HG02763 (cell line): ENCODE measurements at regions not wholly inside any gene's neighbourhood (a gene's known extent, or its start where the extent isn't known, plus 50 kb on each side); places are given as distances from the start of the nearest gene placed in this dataset.

Source experiments
- ATAC-seq: cut with Tn5 transposase; IDR thresholded peaks from one replicate; pipeline ENCODE4 v1.9.1; 2021; ENCODE audit warnings: mild to moderate bottlenecking, moderate library complexity; ENCODE audit not compliant: unreplicated experiment

GRCh38 chr1:80282536-80282935 is 1276.0 kb upstream of the ADGRL4 start:
- ATAC-seq = no peak

- ATAC-seq = no peak
Observed at GRCh38 chr1:80278936-80279335, 1272.4 kb upstream of the ADGRL4 start.

DNA sequence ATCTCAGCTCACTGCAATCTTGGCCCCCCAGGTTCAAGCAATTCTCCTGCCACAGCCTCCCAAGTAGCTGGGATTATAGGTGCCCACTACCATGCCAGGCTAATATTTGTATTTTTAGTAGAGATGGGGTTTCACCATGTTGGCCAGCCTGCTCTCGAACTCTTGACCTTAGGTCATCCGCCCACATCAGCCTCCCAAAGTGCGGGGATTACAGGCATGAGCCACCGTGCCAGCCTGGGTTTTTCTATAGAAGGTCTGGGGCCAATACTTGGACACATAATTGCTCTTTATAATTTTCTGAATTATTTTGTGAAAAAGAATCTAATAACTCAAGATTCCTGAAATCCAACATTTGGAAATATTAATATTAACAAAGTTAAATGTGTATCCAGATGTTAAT is 1267.7 kb upstream of the ADGRL4 start:
- no peak for ATAC-seq

- ATAC-seq = no peak
Observed at GRCh38 chr1:80272495-80272894, 1266.0 kb upstream of the ADGRL4 start.

DNA sequence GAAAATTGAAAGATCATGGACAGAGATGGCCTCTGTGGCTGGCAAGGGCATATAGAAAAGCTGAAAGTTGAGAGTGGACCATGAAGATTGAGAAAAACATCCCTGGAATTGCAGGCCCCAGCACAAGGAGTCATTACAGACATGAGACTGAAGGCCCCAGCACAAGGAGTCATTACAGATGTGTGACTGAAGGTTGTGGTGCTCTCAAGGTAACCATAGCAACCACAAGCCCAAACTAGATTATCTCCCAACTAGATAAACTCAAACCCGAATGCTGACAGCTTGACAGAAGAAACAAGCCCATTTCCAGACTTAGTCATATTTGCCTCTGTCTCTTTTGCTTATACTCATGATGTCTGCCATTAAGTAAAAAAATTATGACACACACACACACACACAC is 1252.1 kb upstream of the ADGRL4 start:
- ATAC-seq = no peak

- no peak for ATAC-seq
Observed at GRCh38 chr1:80251591-80251990, 1245.1 kb upstream of the ADGRL4 start.

- ATAC-seq = no peak
Observed at GRCh38 chr1:80251171-80251570, 1244.6 kb upstream of the ADGRL4 start.

DNA sequence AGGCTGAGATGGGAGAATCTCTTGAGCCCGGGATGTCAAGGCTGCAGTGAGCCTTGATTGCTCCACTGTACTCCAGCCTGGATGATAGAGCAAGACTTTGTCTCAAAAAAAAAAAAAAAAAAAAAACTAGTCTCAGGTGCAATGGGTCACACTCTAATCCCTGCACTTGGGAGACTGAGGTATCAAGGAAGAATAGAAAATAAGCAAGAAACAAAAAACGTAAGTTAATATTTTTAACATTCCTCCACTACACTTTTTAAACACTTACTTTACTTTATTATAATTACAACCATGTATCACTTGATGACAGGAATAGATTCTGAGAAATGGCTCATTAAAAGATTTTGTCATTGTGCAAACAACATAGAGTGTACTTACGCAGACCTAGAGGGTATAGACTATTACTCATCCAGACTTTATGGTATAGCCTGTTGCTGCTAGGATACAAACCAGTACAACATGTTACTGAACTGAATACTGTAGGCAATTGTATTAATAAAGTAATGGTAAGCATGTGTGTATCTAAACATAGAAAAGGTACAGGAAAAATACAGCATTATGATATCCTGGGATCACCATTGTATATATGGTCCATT is 1244.1 kb upstream of the ADGRL4 start:
- ATAC-seq = no peak

DNA sequence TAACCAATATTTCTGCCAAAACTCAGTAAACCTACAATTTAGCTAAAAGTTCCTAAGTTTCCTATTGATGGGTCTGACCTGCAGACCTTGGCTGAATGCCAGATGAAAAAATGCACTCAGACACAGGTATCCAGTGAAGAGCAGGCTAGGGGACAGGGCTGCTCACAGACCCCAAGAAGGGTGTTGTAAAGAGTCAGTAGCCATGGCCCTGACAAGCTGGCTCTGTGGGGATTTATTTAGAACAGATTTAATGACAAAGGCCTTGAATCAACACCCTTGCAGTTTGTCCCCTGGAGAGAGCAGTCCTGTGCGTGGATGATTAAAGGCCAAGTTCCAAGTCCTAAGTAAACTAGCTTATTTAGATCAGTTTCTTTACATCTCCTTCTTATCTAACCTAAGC is 1243.2 kb upstream of the ADGRL4 start:
- no peak for ATAC-seq

DNA sequence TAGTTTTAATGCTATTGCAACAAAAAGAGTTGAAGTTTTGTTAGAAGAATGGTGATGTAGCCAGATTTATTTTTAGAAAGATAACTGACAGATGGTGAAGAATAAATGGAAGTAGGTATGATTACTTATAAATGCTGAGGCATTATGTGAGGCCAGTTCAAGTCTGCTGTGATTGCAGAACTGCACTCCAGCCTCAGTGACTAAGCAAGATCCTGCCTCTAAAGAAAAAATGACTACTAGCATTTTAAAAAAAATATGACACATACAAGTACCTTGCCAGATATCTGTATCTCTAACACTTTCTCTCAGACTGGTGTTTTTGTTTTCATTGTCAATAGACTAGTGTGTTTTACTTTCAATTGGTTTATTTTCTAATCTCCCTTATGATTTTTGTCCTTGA is 1242.4 kb upstream of the ADGRL4 start:
- no peak for ATAC-seq

GRCh38 chr1:80245813-80246212 is 1239.3 kb upstream of the ADGRL4 start:
- ATAC-seq = no peak

GRCh38 chr1:80244372-80244771 is 1237.8 kb upstream of the ADGRL4 start:
- ATAC-seq = no peak

- ATAC-seq = no peak
Observed at GRCh38 chr1:80241566-80241965, 1235.0 kb upstream of the ADGRL4 start.

GRCh38 chr1:80225510-80225909 is 1219.0 kb upstream of the ADGRL4 start:
- ATAC-seq = no peak

DNA sequence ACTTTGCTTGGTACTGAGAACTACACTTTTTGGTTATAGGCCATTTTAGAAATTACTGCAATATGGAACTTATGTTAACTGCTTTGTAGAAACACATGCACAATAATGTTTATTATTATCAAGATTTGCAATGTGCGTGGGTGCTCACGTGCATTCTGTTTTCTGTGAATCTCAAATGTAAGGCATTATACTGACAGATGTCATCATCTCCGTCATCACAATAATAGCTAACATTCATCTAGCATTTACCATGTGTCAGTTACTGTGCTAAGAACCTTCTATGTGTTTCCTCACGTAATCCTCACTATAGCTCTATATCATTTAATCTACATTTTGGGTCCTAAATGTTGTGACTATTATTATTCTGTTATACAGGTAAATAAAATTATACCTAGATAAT is 1214.8 kb upstream of the ADGRL4 start:
- no peak for ATAC-seq

GRCh38 chr1:80218112-80218511 is 1211.6 kb upstream of the ADGRL4 start:
- peak; percentile 53 for ATAC-seq

GRCh38 chr1:80217377-80217986 is 1211.0 kb upstream of the ADGRL4 start:
- no peak for ATAC-seq

DNA sequence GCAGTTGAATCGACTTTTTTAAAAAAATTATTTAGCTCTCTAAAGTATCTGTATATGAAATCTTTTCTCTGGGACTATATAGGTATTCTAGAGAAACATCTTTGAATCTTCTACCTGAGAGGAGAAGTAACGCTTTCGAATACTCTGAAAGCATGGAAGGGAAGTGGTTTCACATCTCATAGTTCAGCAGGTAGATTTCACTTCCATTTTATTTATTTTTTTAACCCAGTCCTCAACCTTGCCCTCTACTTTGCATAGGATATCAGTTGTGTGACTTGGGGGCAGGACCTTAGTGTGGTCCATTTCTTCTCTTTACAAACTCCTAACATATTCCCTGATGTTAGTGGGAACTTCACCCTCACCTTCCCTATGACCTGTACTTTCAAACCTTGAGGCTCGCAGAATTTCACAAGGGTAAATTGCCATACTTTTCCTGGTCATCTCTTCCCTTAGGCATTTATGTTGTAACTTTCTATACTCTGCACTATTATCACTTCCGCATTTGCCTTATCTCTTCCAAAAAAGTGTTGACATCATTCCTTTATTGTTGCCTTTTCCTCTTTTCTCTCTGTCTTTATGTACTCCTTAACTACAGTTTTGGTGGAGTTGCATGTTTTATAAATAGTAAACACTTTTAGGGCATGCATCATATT is 1208.5 kb upstream of the ADGRL4 start:
- ATAC-seq = peak; percentile 82

- ATAC-seq = no peak
Observed at GRCh38 chr1:80212948-80213347, 1206.4 kb upstream of the ADGRL4 start.

DNA sequence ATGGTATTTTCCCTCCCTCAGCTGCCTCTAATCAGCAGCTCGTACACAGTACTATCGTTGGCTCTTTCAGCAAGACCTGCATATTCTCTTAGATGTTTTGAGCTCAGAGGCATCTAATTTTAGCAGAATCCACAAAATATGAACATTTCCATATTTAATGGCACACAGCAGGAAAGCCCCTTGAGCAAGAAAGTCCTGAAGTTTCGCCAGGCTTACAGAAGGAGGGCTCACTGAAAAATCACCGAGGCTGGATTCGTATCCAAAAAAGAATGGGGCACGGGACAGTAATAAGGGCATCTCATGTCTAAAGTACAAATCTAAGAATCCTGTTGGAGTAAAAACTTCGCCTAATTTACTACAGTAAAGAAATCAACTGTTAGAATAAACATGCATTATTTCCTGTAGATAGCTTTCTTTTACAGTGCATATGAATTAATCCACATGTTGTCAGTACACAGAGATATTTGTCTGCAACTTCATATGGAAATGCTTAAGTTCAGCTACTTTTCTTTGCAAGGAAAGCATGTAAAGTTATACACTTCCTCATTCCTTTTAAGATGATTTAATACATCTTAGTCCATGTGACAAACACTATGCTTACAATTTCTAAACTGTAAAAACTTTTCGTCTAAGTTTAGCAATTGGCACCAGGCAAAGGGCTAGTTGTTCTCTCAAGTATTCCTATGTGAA is 1205.3 kb upstream of the ADGRL4 start:
- ATAC-seq = no peak

DNA sequence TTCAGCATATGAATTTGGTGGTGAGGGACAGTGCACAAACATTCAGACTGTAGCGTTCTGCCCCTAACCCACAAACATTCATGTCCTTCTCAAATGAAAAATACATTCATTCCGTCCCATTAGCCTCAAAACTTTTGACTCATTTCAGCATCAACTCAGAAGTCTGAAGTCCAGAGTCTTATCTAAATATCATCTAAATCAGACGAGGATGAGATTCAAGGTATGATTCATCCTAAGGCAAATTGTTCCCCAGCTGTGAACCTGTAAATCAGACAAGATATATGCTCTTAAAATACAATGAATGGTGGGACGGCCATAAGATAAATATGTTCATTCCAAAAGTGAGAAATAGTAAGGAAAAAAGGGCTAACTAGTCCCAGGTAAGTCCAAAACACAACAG is 1195.6 kb upstream of the ADGRL4 start:
- no peak for ATAC-seq

- no peak for ATAC-seq
Observed at GRCh38 chr1:80194221-80194620, 1187.7 kb upstream of the ADGRL4 start.
